Bronchial epithelial cell (primary cell): ENCODE measurements at regions not wholly inside any gene's neighbourhood (a gene's known extent, or its start where the extent isn't known, plus 50 kb on each side); places are given as distances from the start of the nearest gene placed in this dataset.
"Not testable (repeated sequence)": the region's sequence is repeated elsewhere in the genome, so short reads cannot be mapped to it uniquely, and the experiment has no call there.

Source experiments
- DNase-seq: peaks from one replicate; pipeline ENCODE4 v3.0.0-alpha.2; 2010; ENCODE audit warnings: low read depth
- FAIRE-seq: peaks from 2 replicates; lab custom pipeline; 2011; peaks lifted over from hg19 to GRCh38; lab: Jason Lieb, UNC
- H3K27me3 ChIP-seq: 2 replicates; pipeline ENCODE4 v1.5.1; 2011; ENCODE audit warnings: low read length; ENCODE audit not compliant: control insufficient read depth, insufficient read depth
- H3K36me3 ChIP-seq: 2 replicates; pipeline ENCODE4 v1.5.1; 2011; ENCODE audit warnings: low read length; ENCODE audit not compliant: control insufficient read depth, insufficient read depth
- H3K4me3 ChIP-seq: 2 replicates; pipeline ENCODE4 v1.5.1; 2011; ENCODE audit warnings: mild to moderate bottlenecking, low read depth, low read length, control low read depth
- CTCF ChIP-seq: IDR thresholded peaks from 2 replicates; pipeline ENCODE4 v1.5.1; 2011; ENCODE audit warnings: mild to moderate bottlenecking, moderate library complexity, low read length, control low read depth, inconsistent platforms; ENCODE audit not compliant: insufficient read depth, severe bottlenecking

DNA sequence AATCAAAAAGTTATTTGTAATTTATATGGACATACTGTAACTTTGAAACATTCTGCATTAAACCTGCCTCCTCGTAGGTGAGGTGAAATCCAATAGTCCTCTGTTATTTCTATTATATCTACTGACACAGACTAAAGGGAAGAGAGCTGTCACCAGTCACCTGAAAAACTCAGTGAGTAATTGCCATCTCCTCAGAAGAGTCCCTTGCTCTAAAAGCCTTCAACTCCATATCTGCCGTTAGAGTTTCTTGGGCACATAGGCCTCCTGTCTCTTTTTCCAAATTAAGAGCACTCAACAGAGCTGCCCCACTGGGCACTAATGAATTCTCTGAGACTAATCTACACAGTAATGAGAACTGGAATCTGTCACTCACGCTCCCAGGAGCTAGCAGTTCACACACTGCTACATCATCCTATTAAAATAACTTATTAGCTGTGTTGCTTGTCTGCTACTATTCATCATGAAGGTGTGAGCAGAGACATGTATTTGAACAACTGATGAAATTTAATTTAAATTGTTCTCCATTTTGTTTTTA is 67.3 kb upstream of the VCAN start:
- FAIRE-seq (no peak), DNase-seq (no peak)
- no peak for TF ChIP-seq CTCF
- Histone ChIP-seq H3K27me3 (no peaks in the 10 kb centered on the region), H3K4me3 (no peak overlapping the region), H3K36me3 (no peaks in the 10 kb centered on the region)

DNA sequence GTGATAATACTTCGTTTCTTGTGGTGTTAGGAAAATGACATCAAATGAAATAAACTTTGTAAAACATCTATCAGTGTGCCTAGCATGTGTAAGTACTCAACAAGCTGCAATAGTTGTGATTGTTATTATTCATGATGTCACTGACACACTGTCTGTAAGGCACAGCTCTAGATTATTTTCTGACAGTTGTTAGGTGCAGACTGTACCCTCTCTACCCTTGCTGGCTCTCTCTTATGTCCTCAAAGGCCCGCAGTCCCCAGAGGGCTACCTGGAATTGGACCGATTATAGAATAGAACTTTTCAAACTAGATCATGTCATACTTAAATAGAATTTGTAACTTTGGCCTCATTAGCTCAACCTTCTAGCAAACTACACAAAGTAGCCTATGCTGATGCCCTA is 65.9 kb upstream of the VCAN start:
- no peak overlapping the region for H3K4me3 ChIP-seq
- H3K36me3 ChIP-seq, result no peaks in the 10 kb centered on the region
- FAIRE-seq, result no peak
- no peak for TF ChIP-seq CTCF
- DNase-seq, result no peak
- H3K27me3 ChIP-seq, result no peaks in the 10 kb centered on the region

DNA sequence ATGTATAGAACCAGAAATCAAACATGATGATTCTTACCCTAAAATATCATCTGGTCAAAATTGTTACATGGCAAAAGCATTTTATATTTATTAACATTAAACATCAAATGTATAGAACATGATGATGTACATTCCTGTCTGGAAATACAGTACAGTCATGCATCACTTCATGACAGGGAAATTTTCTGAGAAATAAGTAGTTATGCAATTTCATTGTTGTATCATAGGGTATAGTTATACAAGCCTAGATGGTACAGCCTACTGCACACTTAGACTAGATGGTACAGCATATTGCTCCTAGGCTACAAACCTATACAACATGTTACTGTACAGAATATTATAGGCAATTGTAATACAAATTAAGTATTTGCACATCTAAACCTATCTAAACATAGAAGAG is 64.6 kb upstream of the VCAN start:
- no peak for TF ChIP-seq CTCF
- H3K27me3 ChIP-seq, result no peaks in the 10 kb centered on the region
- DNase-seq (peak; percentile 37), FAIRE-seq (no peak)
- no peaks in the 10 kb centered on the region for H3K36me3 ChIP-seq
- no peak overlapping the region for H3K4me3 ChIP-seq

- H3K27me3 ChIP-seq, result no peaks in the 10 kb centered on the region
- no peak for TF ChIP-seq CTCF
- H3K36me3 ChIP-seq, result no peaks in the 10 kb centered on the region
- FAIRE-seq, result no peak
- no peak for DNase-seq
- H3K4me3 ChIP-seq, result no peak overlapping the region
These were observed 63.6 kb upstream of the VCAN start for GRCh38 chr5:83407931-83408330.

GRCh38 chr5:83408719-83409118 is 62.8 kb upstream of the VCAN start:
- no peaks in the 10 kb centered on the region for H3K36me3 ChIP-seq
- H3K27me3 ChIP-seq, result no peaks in the 10 kb centered on the region
- DNase-seq (no peak), FAIRE-seq (no peak)
- no peak overlapping the region for H3K4me3 ChIP-seq
- no peak for TF ChIP-seq CTCF

DNA sequence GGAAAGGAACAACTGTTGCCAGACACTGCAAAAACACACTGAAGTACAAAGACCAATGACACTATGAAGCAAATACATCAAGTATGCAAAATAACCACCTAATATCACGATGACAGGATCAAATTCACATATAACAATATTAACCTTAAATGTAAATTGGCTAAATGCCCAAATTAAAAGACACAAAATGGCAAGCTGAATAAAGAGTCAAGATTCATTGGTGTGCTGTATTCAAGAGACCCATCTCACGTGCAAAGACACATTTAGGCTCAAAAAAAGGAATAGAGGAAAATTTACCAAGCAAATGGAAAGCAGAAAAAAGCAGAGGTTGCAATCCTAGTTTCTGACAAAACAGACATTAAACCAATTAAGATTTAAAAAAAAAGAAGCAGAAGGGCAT is 61.8 kb upstream of the VCAN start:
- H3K27me3 ChIP-seq, H3K4me3 ChIP-seq, FAIRE-seq, H3K36me3 ChIP-seq, DNase-seq: not testable (repeated sequence)

DNA sequence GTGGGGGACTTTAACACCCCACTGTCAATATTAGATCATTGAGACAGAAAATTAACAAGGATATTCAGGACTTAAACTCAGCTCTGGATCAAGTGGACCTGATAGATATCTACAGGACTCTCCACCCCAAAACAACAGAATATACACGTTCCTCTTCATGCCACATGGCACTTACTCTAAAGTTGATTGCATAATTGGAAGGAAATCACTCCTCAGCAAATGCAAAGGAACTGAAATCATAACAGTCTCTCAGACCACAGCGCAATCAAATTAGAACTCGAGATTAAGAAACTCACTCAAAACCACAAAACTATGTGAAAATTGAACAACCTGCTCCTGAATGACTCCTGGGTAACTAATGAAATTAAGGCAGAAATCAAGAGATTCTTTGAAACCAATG is 61.2 kb upstream of the VCAN start:
- not testable (repeated sequence) for H3K27me3 ChIP-seq, DNase-seq, H3K4me3 ChIP-seq, FAIRE-seq, H3K36me3 ChIP-seq
